ENCODE measurements at regions not wholly inside any gene's neighbourhood (a gene's known extent, or its start where the extent isn't known, plus 50 kb on each side); places are given as distances from the start of the nearest gene placed in this dataset.

GRCh38 chr11:71198141-71198822 lies 54.1 kb downstream of the SHANK2 start:
- no peak for TF ChIP-seq CTCF (IDR thresholded peaks at IDR 0.05; ENCODE audit: insufficient read depth, low read depth, low read length, missing control alignments)
- no peak for DNase-seq (ENCODE audit: low read depth)

GRCh38 chr11:71197096-71197495 lies 55.3 kb downstream of the SHANK2 start:
- H3K4me3 ChIP-seq (ENCODE audit: low read depth, low read length), result no peak overlapping the region
- TF ChIP-seq CTCF (IDR thresholded peaks at IDR 0.05; ENCODE audit: insufficient read depth, low read depth, low read length, missing control alignments), result no peak
- no peak for DNase-seq (ENCODE audit: low read depth)

More at GRCh38 chr11:71198141-71198822, 54.1 kb downstream of the SHANK2 start:
- H3K4me3 ChIP-seq (ENCODE audit: low read depth, low read length), result no peak overlapping the region

- no peak overlapping the region for H3K4me3 ChIP-seq (ENCODE audit: low read depth, low read length)
- no peak for TF ChIP-seq CTCF (IDR thresholded peaks at IDR 0.05; ENCODE audit: insufficient read depth, low read depth, low read length, missing control alignments)
- DNase-seq (ENCODE audit: low read depth), result no peak
Measured at GRCh38 chr11:71194710-71195109, 57.7 kb downstream of the SHANK2 start.

- H3K4me3 ChIP-seq (ENCODE audit: low read depth, low read length), result no peak overlapping the region
- no peak for TF ChIP-seq CTCF (IDR thresholded peaks at IDR 0.05; ENCODE audit: insufficient read depth, low read depth, low read length, missing control alignments)
- no peak for DNase-seq (ENCODE audit: low read depth)
Measured at GRCh38 chr11:71193431-71193830, 58.9 kb downstream of the SHANK2 start.

DNA sequence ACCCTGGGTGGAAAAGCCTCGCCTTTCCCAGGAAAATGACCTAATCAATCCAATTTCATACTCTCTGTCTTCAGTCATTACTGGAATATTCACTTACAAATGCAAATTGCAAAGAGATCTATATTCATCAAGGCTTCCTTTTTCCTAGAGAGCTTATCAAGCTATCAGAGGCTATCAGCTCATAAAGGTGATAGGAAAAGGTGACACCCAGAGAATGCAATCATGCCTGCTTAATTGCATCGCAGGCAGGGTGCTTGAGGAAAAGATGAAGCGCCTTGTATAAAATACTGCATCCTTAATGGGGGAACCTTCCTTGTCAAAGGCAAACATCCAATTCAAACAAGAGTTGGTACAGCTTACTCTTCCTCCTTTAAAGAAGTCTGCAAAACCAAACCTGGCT lies 59.7 kb downstream of the SHANK2 start:
- DNase-seq (ENCODE audit: low read depth), result no peak
- H3K4me3 ChIP-seq (ENCODE audit: low read depth, low read length), result no peak overlapping the region
- no peak for TF ChIP-seq CTCF (IDR thresholded peaks at IDR 0.05; ENCODE audit: insufficient read depth, low read depth, low read length, missing control alignments)

GRCh38 chr11:71191201-71191600 lies 61.2 kb downstream of the SHANK2 start:
- TF ChIP-seq CTCF (IDR thresholded peaks at IDR 0.05; ENCODE audit: insufficient read depth, low read depth, low read length, missing control alignments), result no peak
- no peak overlapping the region for H3K4me3 ChIP-seq (ENCODE audit: low read depth, low read length)
- no peak for DNase-seq (ENCODE audit: low read depth)

DNA sequence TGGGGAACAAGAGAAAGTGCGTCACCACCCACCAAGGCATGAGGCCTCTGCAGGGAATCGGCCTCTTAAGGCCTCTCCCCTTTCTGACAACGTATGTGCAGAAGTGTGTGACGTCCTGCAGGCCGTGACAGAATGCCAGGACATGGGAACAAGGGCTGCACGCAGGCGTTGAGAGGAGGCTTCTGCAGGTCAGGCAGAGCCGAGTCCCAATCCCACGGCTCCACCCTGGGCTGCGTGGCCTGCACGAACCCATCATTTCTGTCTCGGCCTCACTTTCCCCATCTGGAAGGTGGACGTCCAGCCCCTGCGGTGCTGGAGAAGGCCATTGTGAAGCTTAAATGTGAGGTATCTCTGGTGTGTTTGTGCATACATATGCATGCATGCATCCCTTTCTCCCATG lies 61.8 kb downstream of the SHANK2 start:
- TF ChIP-seq CTCF (IDR thresholded peaks at IDR 0.05; ENCODE audit: insufficient read depth, low read depth, low read length, missing control alignments), result no peak
- no peak for DNase-seq (ENCODE audit: low read depth)
- no peak overlapping the region for H3K4me3 ChIP-seq (ENCODE audit: low read depth, low read length)
